ENCODE measurements at regions not wholly inside any gene's neighbourhood (a gene's known extent, or its start where the extent isn't known, plus 50 kb on each side); places are given as distances from the start of the nearest gene placed in this dataset.

DNA sequence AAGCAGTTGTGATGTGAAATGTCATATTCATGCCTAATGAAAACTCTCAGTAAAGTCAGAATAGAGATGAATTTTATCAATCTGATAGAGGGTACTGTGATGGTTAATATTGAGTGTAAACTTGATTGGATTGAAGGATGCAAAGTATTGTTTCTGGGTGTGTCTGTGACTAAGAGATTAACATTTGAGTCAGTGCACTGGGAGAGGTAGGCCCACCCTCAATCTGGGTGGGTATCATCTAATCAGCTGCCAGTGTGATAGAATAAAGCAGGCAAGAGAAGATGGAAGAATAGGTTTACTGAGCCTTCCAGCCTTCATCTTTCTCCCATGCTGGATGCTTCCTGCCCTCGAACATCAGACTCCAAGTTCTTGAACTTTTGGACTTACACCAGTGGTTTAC lies 124.3 kb downstream of the CENPW start:
- TF ChIP-seq POLR2A (IDR thresholded peaks at IDR 0.05): no peak
- TF ChIP-seq, protein P1, sequence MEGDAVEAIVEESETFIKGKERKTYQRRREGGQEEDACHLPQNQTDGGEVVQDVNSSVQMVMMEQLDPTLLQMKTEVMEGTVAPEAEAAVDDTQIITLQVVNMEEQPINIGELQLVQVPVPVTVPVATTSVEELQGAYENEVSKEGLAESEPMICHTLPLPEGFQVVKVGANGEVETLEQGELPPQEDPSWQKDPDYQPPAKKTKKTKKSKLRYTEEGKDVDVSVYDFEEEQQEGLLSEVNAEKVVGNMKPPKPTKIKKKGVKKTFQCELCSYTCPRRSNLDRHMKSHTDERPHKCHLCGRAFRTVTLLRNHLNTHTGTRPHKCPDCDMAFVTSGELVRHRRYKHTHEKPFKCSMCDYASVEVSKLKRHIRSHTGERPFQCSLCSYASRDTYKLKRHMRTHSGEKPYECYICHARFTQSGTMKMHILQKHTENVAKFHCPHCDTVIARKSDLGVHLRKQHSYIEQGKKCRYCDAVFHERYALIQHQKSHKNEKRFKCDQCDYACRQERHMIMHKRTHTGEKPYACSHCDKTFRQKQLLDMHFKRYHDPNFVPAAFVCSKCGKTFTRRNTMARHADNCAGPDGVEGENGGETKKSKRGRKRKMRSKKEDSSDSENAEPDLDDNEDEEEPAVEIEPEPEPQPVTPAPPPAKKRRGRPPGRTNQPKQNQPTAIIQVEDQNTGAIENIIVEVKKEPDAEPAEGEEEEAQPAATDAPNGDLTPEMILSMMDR (IDR thresholded peaks at IDR 0.05): no peak

Measured in thyroid gland (tissue), 4 donors.